RKO (cell line): ENCODE measurements at regions not wholly inside any gene's neighbourhood (a gene's known extent, or its start where the extent isn't known, plus 50 kb on each side); places are given as distances from the start of the nearest gene placed in this dataset.

ENCODE experiments used
- DNase-seq: peaks from one replicate; pipeline ENCODE4 v3.0.0-alpha.2; 2016; ENCODE audit warnings: low spot score

- no peak for DNase-seq
Observed at GRCh38 chr5:2441495-2442180, 309.8 kb downstream of the IRX2 start.

GRCh38 chr5:2439608-2440007, 311.9 kb downstream of the IRX2 start:
- no peak for DNase-seq

- DNase-seq = no peak
Observed at GRCh38 chr5:2433086-2433485, 318.4 kb downstream of the IRX2 start.

GRCh38 chr5:2432076-2432920, 319.2 kb downstream of the IRX2 start:
- no peak for DNase-seq

GRCh38 chr5:2430606-2431005, 320.9 kb downstream of the IRX2 start:
- peak; percentile 3 for DNase-seq

- DNase-seq = no peak
Observed at GRCh38 chr5:2427983-2428382, 323.5 kb downstream of the IRX2 start.

GRCh38 chr5:2423634-2424033, 327.8 kb downstream of the IRX2 start:
- no peak for DNase-seq

GRCh38 chr5:2417301-2417700, 334.2 kb downstream of the IRX2 start:
- no peak for DNase-seq

GRCh38 chr5:2415678-2416077, 335.8 kb downstream of the IRX2 start:
- DNase-seq = no peak

GRCh38 chr5:2410451-2410850, 341.0 kb downstream of the IRX2 start:
- DNase-seq = no peak

- no peak for DNase-seq
Observed at GRCh38 chr5:2403296-2403695, 348.2 kb downstream of the IRX2 start.

GRCh38 chr5:2399804-2400203, 351.7 kb downstream of the IRX2 start:
- no peak for DNase-seq

GRCh38 chr5:2399096-2399495, 352.4 kb downstream of the IRX2 start:
- no peak for DNase-seq

GRCh38 chr5:2393556-2393955, 357.9 kb downstream of the IRX2 start:
- DNase-seq = no peak

- no peak for DNase-seq
Observed at GRCh38 chr5:2391566-2391965, 359.9 kb downstream of the IRX2 start.

GRCh38 chr5:2391021-2391420, 360.5 kb downstream of the IRX2 start:
- no peak for DNase-seq

GRCh38 chr5:2388571-2388970, 362.9 kb downstream of the IRX2 start:
- no peak for DNase-seq

GRCh38 chr5:2387634-2388325, 363.7 kb downstream of the IRX2 start:
- DNase-seq = no peak

GRCh38 chr5:2387250-2387633, 364.2 kb downstream of the IRX2 start:
- no peak for DNase-seq

- no peak for DNase-seq
Observed at GRCh38 chr5:2385818-2386217, 365.7 kb downstream of the IRX2 start.

- DNase-seq = no peak
Observed at GRCh38 chr5:2383698-2384065, 367.8 kb downstream of the IRX2 start.

- DNase-seq = no peak
Observed at GRCh38 chr5:2382776-2383697, 368.4 kb downstream of the IRX2 start.
